Karpas-422 (cell line): ENCODE measurements at regions not wholly inside any gene's neighbourhood (a gene's known extent, or its start where the extent isn't known, plus 50 kb on each side); places are given as distances from the start of the nearest gene placed in this dataset.

Experiments
- DNase-seq: peaks from one replicate; pipeline ENCODE4 v3.0.0-alpha.2; 2015
- H2AFZ ChIP-seq: fragments of 200-600 bp; sonication (generic); 2 replicates; pipeline ENCODE4 v1.6.1; 2014; ENCODE audit warnings: antibody characterized with exemption, low read length, mixed read lengths
- H3K27ac ChIP-seq: fragments of 200-600 bp; sonication (generic); 2 replicates; pipeline ENCODE4 v1.5.1; 2014; ENCODE audit warnings: mild to moderate bottlenecking, low read length, moderate library complexity
- H3K27me3 ChIP-seq: fragments of 200-600 bp; sonication (generic); 2 replicates; pipeline ENCODE4 v1.6.1; 2014; ENCODE audit warnings: low read length, mixed read lengths
- H3K36me3 ChIP-seq: fragments of 200-600 bp; sonication (generic); 2 replicates; pipeline ENCODE4 v1.6.1; 2014; ENCODE audit warnings: low read length, mixed read lengths; ENCODE audit not compliant: insufficient read depth
- H3K4me1 ChIP-seq: fragments of 200-600 bp; sonication (generic); 2 replicates; pipeline ENCODE4 v1.6.1; 2014; ENCODE audit warnings: mild to moderate bottlenecking, low read length, mixed read lengths
- H3K4me2 ChIP-seq: fragments of 200-600 bp; sonication (generic); 2 replicates; pipeline ENCODE4 v1.6.1; 2014; ENCODE audit warnings: low read length, low read depth, mild to moderate bottlenecking; ENCODE audit not compliant: poor library complexity, severe bottlenecking
- H3K4me3 ChIP-seq: fragments of 200-600 bp; sonication (generic); 2 replicates; pipeline ENCODE4 v1.5.1; 2014; ENCODE audit warnings: mild to moderate bottlenecking, antibody characterized with exemption, low read length, mixed read lengths
- H3K79me2 ChIP-seq: fragments of 200-600 bp; sonication (generic); 2 replicates; pipeline ENCODE4 v1.6.1; 2014; ENCODE audit warnings: mild to moderate bottlenecking, low read length, mixed read lengths
- H3K9ac ChIP-seq: fragments of 200-600 bp; sonication (generic); 2 replicates; pipeline ENCODE4 v1.6.0; 2014; ENCODE audit warnings: low read length
- H3K9me2 ChIP-seq: fragments of 200-600 bp; sonication (generic), shearing (Covaris generic); replicated peaks from 2 replicates; pipeline ENCODE4 v1.6.0; 2014; ENCODE audit warnings: mild to moderate bottlenecking, low read length, moderate library complexity; ENCODE audit not compliant: insufficient read depth
- H3K9me3 ChIP-seq: fragments of 300-700, 200-600 bp; sonication (generic); 2 replicates; pipeline ENCODE4 v1.6.1; 2014; ENCODE audit warnings: low read length, mixed read lengths
- H4K20me1 ChIP-seq: fragments of 200-600 bp; sonication (generic); 2 replicates; pipeline ENCODE4 v1.6.1; 2014; ENCODE audit warnings: mild to moderate bottlenecking, antibody characterized with exemption, low read length, low read depth; ENCODE audit not compliant: insufficient read depth

DNA sequence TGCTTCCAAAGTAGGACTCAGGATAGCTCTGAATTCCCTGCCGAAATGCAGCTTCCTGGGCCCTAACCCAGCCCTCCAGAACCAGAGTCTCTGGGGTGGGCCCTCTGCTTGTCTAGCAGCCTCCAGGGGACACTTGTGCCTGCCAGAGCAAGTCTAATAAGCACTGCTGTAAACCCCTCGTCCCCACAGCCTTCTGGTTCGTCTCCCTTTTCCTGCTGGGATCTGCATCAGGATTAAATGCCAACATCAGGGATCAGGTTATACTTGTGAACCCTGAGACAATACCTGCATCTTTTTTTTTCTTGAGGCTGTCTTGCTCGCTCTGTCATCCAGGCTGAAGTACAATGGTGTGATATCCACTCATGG is 282.0 kb downstream of the SEC14L1 start:
- Histone ChIP-seq H3K79me2 (no peaks in the 10 kb centered on the region), H3K4me3 (no peak overlapping the region), H3K9me2 (no peaks in the 10 kb centered on the region), H3K27me3 (no peaks in the 10 kb centered on the region), H2AFZ (no peak overlapping the region), H3K4me2 (no peak overlapping the region), H3K27ac (no peak overlapping the region), H3K9me3 (no peaks in the 10 kb centered on the region), H3K36me3 (no peaks in the 10 kb centered on the region), H3K9ac (no peak overlapping the region), H3K4me1 (peaks cover 4% of the 10 kb centered on the region; the same call in 1 of the 2 replicates), H4K20me1 (no peaks in the 10 kb centered on the region)
- no peak for DNase-seq

DNA sequence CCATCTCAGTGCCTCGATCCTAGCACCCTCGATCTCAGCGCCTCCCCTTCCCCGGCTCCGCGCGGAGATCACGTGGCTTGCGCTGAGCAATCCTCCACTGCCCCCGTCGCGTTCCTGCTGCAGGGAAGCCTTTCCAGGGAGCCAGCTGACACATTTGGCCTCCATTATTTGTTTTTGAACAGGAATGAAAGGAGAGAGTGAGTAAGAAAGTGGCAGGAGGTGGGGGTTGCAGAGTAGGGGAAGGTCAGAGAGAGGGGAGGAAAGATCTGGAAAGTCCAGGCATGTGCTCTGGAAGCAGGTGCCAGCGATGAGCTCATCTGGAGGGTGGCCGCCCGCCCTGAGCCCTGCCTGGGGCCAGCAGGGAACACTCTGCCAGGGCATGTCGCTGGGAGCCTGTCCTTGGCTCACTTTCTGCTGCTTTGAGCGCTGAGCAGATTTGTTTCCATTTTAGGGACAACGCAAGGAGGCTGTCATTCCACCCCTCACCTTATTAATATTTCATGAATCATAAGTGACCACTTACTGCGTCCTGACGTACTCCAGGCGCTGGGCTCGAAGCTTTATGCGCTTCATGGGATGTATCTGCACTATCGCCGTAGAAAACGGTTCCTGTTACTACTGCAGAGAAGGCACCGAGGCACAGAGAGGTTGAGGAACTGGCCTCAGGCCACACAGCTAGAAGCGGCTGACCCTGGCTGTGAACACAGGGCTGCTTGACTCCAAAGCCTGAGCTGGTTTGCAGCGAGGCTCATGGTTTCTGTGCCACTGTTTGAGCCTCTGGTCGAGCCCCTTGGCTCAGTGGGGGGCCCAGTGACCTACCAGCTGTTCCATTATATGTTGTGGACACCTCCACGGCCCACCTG is 283.1 kb downstream of the SEC14L1 start:
- H3K4me2 ChIP-seq = no peak overlapping the region
- 0 out of 2 replicates have a peak, but pooled peaks cover 2% of the 10 kb centered on the region for H4K20me1 ChIP-seq
- no peaks in the 10 kb centered on the region for H3K9me3 ChIP-seq
- H3K4me3 ChIP-seq = no peak overlapping the region
- DNase-seq = no peak
- no peaks in the 10 kb centered on the region for H3K27me3 ChIP-seq
- H3K27ac ChIP-seq = no peak overlapping the region
- H3K9me2 ChIP-seq = no peaks in the 10 kb centered on the region
- no peaks in the 10 kb centered on the region for H3K36me3 ChIP-seq
- peaks cover 12% of the 10 kb centered on the region for H3K4me1 ChIP-seq
- no peak overlapping the region for H3K9ac ChIP-seq
- H3K79me2 ChIP-seq = no peaks in the 10 kb centered on the region
- no peak overlapping the region for H2AFZ ChIP-seq

DNA sequence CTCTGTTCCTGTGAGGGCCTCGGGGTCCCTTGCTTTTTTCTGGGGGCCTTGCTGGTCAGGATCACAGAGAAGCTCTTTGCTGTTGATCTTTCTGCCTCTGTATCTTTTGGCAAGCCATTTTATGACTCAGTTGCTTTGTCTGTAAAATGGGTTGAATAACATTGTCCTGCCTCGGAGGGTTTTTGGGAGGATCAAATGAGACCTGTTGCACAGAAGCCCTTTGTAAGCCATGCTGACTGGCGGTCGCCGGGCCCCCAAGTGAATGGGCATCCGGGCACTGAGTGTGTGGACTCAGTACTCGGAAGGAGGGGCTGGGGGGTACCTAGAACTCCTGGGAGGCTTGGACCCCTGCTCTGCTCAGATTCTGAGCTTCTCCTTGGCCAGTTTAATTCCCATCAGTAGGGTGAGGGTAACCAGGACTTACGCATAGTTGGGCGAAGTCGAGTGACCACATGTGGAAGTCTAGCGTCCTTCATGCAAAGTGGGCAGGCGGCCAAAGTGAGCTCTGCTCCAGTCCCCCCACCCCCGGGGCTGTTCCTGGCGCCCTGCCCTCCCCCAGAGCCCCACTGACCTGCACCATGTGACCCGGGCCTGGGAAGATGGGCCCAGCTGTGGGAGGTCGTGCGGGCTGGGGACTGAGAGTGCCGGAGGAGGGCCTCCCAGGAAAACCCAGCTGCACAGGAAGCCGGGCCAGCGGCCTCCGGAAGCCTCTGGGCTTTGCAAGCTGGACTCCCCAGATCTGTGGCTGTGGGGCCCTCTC is 284.0 kb downstream of the SEC14L1 start:
- H3K27ac ChIP-seq = no peak overlapping the region
- no peak overlapping the region for H3K9ac ChIP-seq
- no peak overlapping the region for H2AFZ ChIP-seq
- no peaks in the 10 kb centered on the region for H3K9me2 ChIP-seq
- H3K4me1 ChIP-seq = peaks cover 13% of the 10 kb centered on the region
- no peak for DNase-seq
- H3K79me2 ChIP-seq = no peaks in the 10 kb centered on the region
- no peaks in the 10 kb centered on the region for H3K9me3 ChIP-seq
- H3K36me3 ChIP-seq = no peaks in the 10 kb centered on the region
- no peaks in the 10 kb centered on the region for H3K27me3 ChIP-seq
- H3K4me2 ChIP-seq = no peak overlapping the region
- 0 out of 2 replicates have a peak, but pooled peaks cover 2% of the 10 kb centered on the region for H4K20me1 ChIP-seq
- H3K4me3 ChIP-seq = no peak overlapping the region

DNA sequence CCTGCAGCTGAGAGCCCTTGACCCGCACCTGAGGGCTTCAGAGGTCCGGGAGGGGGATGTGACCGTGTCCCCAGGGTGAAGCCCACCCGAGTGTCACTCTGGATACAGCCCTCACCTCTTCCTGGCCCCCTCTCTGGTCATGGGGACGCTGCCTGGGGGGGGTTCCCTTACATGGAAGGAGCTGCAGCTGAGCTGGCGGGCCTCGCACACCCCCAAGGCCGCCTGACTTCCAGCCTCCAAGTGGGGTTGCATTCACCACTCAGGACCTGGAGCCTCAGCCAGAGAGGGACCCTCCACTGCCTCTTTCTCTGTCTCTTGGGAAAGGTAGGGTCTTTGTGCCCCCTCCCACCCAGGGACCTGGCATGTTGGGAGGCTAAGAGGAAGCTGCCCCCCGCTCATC is 284.6 kb downstream of the SEC14L1 start:
- H4K20me1 ChIP-seq = 0 out of 2 replicates have a peak, but pooled peaks cover 2% of the 10 kb centered on the region
- H3K79me2 ChIP-seq = no peaks in the 10 kb centered on the region

DNA sequence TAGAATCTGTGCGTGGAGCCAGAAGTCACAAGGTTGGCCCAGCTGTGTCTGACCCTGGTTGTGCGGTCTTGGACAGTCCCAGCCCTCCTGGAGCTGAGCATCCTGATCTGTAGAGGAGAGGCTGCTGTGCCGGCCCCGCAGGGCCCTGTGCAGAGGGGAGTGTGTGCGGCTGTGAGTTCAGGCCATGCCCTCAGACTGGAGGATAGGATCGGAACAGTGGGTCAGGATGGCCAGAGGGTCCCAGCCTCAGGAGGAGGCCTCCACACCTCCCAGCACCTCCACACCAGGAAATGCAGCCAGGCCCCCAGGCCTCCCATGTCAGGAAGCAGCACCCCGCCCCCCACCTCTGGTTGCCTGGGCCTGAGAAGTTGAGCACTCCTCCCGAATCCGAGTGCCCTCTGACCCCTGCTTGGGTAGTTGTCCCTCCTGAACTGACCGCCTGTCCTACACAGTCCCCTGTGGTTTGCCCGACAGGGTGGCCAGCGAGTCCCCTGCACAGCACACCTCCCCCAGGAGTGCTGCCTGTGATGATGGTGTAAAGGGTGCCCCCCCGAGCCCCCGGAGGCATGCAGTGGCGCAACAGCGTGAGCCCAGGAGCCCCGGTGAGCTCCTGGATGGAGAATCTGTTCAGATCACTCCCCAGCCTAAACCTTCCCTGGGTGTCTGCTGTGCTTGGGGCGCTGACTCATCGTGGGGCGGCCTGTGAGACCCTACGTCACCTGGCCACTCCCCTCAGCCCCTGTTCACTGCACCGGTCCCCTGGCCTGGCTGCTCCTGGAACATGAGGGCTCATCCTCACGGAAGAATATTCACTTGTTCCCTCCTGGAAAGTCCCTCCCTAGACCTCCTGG is 285.2 kb downstream of the SEC14L1 start:
- Histone ChIP-seq H2AFZ (no peak overlapping the region), H3K4me1 (peaks cover 19% of the 10 kb centered on the region), H3K9ac (no peak overlapping the region), H3K9me2 (no peaks in the 10 kb centered on the region), H3K4me2 (no peak overlapping the region), H3K4me3 (no peak overlapping the region), H3K9me3 (no peaks in the 10 kb centered on the region), H4K20me1 (0 out of 2 replicates have a peak, but pooled peaks cover 2% of the 10 kb centered on the region), H3K79me2 (no peaks in the 10 kb centered on the region), H3K27me3 (no peaks in the 10 kb centered on the region), H3K36me3 (no peaks in the 10 kb centered on the region), H3K27ac (no peak overlapping the region)
- DNase-seq = peak; percentile 55

More for the DNA sequence above, 284.6 kb downstream of the SEC14L1 start:
- Histone ChIP-seq H3K27ac (no peak overlapping the region), H3K4me3 (no peak overlapping the region), H3K4me1 (peaks cover 18% of the 10 kb centered on the region), H3K27me3 (no peaks in the 10 kb centered on the region), H3K36me3 (no peaks in the 10 kb centered on the region), H3K9ac (no peak overlapping the region), H2AFZ (no peak overlapping the region), H3K9me2 (no peaks in the 10 kb centered on the region), H3K9me3 (no peaks in the 10 kb centered on the region), H3K4me2 (no peak overlapping the region)
- DNase-seq = no peak

DNA sequence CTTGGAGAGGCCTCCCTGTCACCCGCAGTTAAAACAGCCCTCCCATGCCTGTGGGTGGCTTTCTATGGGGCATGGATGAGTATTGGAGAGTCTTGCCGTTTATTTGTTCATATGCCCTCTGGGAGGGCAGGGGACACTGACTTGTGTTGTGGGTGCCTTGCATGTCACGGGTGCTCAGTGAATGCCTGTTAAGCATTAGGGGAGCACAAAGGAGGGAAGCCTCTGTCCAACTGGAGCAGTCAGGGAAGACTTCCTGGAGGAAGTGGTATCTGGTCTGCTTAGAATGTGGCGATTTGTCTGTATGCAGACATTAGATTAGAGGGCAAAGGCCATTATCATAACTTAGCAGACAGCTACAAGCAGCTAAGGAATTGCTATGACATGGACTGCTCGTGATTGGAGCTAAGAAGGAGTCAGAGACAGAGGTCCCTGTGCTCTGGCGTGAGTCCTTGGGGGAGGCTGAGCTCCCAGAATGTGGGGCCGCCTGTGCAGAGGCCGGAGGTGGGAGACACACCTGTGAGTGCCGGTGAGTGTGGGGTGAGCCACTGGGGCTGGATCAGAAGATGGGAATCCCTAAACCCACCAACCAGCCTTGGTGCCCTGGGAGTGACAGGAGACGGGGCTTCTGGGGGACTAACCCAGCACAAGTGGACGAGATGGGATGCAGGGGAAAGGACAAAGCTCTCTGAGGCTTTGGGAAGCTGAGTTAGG is 286.1 kb downstream of the SEC14L1 start:
- DNase-seq = no peak
- Histone ChIP-seq H3K4me2 (no peak overlapping the region), H3K27ac (no peak overlapping the region)

DNA sequence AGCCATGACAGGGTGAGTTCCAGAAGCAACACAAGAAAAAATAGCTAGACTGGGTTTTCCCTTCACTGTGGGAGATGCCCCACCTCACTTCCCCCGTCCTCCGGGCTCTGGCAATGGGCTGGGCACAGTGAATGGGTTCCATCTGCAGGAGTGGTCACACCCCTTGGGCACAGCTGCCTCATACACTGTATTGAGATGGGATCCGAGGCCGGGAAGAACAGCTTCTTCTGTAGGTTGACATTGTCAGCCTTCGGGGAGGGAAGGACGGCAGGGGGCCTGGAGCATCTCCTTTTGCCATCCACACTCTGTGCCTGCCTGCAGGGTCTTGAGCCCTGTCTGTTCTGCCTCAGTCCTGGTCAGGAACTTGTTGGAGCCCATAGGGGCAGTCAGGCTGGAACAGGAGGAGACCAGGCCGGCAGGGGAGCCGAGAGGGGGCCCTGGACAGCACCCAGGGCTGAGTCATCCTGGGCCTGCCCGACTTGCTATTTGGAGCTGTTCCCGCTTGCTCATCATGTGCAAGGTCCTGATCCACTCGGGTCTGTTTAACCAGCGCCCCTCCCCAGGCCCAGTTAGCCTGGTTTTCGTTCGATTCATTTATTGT is 286.7 kb downstream of the SEC14L1 start:
- H2AFZ ChIP-seq = no peak overlapping the region
- no peaks in the 10 kb centered on the region for H3K9me2 ChIP-seq
- H4K20me1 ChIP-seq = 0 out of 2 replicates have a peak, but pooled peaks cover 2% of the 10 kb centered on the region
- no peaks in the 10 kb centered on the region for H3K79me2 ChIP-seq
- DNase-seq = no peak
- no peak overlapping the region for H3K27ac ChIP-seq
- no peak overlapping the region for H3K4me3 ChIP-seq
- no peaks in the 10 kb centered on the region for H3K36me3 ChIP-seq
- no peak overlapping the region for H3K9ac ChIP-seq
- H3K4me2 ChIP-seq = no peak overlapping the region
- no peaks in the 10 kb centered on the region for H3K9me3 ChIP-seq
- H3K4me1 ChIP-seq = peaks cover 19% of the 10 kb centered on the region
- H3K27me3 ChIP-seq = no peaks in the 10 kb centered on the region

More for the DNA sequence above, 286.1 kb downstream of the SEC14L1 start:
- H3K9me3 ChIP-seq = no peaks in the 10 kb centered on the region
- no peak overlapping the region for H2AFZ ChIP-seq
- no peaks in the 10 kb centered on the region for H3K9me2 ChIP-seq
- peaks cover 19% of the 10 kb centered on the region for H3K4me1 ChIP-seq
- H3K4me3 ChIP-seq = no peak overlapping the region
- H3K27me3 ChIP-seq = no peaks in the 10 kb centered on the region
- no peaks in the 10 kb centered on the region for H3K79me2 ChIP-seq
- no peak overlapping the region for H3K9ac ChIP-seq
- H3K36me3 ChIP-seq = no peaks in the 10 kb centered on the region
- 0 out of 2 replicates have a peak, but pooled peaks cover 2% of the 10 kb centered on the region for H4K20me1 ChIP-seq
